C1 segment of cervical spinal cord (tissue), 14 donors: ENCODE measurements at regions not wholly inside any gene's neighbourhood (a gene's known extent, or its start where the extent isn't known, plus 50 kb on each side); places are given as distances from the start of the nearest gene placed in this dataset.

Source experiments
- DNase-seq, 14 donors: peaks; one replicate each; lab custom pipeline; 2025; lab: John Stamatoyannopoulos, UW

DNA sequence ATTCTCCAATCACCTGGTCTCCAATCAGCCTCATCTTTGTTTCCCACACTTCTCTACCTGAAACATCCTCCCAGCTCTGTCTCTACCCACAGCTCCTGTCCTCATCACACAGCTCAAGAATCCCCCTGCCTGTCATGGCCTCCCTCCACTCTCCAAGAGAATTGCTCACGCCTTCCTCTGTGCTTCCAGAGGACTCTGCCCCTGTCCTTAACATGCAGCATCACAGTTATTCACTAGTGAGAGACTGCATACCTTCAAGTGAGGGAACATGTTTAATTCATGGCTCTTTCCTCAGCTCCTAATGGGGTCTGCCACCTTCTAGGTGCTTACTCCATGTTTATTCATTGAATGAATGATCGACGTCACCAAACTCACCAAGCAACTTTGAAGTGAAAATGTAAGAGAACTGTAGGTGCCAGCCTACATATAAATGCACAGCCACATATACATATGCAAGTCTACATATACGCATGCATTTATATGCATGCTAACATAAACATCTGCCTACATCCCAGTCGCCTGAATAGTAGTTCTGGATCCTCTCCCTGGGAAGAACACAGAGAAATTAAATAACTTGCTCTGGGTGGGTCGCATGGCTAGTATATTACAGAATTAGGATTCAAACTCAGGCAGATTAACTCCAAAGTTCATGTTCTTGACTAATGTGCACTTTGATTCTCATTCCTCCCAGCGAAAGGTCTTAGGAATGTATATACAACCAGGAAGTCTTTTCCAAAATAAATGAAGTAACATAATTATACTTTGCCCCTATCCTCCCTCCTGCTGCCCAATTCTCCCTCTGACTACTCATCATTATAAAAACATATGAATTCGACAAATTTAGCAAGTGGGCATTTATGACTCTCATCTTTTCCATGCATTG, 295.6 kb downstream of the MAFB start:
- DNase-seq: no peak

DNA sequence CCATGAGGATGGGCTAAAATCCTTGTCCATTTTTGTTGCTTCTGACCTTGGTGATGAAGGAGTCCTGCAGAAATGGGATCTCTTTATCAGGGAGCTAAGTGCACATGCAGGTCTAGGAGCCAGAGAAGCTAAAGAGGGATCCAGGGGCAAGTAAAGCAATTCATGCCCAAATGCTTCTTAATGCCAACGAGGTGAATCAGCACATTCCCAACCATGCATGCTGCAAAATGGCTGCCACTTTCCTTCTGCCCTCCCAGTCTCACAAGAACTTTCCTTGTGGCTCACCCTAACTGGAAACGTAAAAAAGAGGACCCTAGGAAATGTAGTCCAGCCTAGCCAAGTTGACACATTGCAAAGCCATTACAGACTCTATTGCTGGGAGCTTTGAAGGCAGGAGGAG, 298.4 kb downstream of the MAFB start:
- DNase-seq: no peak

DNA sequence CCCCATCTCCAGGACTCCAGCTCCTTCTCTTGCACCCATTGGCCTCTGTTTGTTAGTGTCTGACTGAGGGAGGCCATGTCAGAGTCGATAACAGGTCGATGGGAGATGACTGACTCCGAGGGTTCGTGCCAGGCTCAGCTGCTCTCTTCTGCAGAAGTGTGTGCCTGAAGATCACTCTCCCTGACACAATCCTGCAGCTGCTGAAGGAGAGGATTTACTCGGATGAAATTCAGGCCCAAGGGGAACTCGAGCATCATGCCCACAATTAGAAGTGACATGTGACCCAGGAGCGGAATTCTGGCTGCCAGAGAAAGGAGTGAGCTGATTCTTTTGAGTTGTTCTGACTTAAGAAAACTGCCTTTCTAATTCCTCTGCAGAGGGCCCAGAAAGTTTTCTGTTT, 318.2 kb downstream of the MAFB start:
- DNase-seq: no peak

DNA sequence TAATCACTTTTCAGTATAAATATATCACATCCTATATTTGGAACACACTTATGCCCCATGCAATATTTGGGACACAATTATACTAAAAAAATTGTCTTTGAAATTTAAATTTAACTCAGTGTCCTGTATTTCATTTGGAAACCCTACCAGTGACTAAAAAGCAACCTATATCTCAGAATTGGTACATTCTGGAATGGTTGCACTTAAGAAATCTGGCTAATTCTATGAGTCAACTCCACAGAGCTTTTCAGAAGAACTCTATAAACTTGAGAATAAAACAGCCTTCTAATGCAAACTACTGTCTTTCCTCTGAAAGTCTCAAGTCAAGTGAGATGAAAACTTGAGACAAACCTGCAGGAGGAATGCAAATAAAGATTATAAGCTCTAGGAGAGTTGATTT, 320.2 kb downstream of the MAFB start:
- DNase-seq: no peak

DNA sequence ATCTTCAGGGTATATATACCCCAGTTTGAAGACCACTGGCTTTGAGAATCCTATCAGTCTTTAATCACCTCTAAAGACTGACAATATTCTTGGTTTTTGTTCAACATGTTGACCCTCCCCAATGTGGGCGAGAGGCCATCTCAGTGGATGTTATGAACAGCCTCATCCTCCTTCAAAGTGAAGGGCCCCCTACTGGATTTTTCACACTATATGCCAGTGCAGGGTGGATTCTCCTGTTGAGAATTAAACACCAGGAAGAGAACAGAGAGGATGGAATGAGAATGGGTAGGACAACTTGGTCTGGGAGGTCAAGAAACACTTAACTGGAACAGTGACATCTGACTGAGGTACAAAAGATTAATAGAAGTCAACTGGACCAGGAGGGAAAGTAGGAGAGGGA, 327.1 kb downstream of the MAFB start:
- no peak for DNase-seq

DNA sequence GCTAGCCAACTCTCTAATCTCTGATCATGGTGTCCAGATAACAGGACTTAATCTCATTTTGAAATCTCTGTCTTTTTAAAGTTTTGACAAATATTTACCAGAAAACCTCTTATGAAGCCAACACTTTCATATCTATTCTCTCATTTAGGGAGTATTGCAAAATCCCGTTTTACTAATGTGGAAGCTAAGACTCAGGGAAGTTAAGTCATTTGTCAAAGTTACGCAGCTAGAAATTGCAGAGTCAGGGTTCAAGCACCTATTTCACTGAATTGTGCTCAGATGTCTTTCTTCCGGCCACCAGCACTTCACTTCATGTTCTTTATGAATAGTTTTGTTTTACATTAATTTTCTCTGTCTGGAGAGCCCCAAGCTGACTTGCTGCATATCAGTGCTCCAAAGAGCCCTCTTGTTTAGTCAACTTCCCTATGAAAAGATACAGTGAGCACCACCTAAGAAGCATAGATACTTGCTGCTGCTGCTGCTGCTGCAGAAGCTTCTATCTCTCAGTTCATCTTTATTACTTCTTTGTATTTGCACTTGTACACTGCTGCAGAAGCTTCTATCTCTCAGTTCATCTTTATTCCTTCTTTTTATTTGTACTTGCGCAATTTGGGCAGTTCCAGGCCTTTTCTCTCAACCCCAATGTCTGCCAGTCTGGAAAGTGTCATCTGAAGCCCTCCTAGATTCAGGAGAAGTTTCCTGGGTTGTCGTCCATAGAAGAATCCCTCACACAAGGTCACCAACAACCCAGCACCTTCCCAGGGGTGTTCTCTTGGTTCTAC, 329.7 kb downstream of the MAFB start:
- no peak for DNase-seq

DNA sequence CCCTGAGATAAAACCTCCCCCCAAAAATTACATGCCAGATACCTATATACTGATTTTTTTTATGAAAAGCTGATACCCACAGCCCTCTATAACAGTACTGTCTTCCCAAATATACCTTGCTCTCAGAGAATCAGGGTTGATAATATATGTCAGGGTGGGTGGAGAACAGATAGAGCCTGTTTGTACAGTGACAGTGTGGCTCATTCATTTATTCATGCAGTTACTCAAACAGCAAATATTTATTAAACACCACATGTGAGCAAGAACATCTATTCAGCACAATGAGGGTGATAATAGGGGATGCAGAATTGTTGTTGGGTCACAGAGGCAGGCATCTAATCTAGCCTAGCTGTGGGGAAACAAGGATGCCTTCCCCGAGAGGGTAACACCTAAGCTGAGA, 334.2 kb downstream of the MAFB start:
- no peak for DNase-seq

DNA sequence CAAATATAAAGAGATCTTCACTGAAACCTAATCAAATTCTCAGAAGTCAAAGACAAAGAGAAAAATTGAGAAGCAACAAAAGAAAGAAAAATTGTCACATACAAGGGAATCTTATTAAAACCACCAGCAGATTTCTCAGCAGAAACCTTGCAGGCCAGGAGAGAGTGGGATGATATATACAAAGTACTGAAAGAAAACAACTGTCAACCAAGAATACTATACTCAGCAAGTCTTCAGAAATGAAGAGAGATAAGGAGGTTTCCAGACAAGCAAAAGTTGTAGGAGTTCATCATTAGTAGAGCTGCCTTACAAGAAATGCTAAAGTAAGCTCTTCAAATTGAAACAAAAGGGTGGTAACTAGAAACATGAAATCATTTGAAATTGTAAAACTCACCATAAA, 345.6 kb downstream of the MAFB start:
- no peak for DNase-seq

DNA sequence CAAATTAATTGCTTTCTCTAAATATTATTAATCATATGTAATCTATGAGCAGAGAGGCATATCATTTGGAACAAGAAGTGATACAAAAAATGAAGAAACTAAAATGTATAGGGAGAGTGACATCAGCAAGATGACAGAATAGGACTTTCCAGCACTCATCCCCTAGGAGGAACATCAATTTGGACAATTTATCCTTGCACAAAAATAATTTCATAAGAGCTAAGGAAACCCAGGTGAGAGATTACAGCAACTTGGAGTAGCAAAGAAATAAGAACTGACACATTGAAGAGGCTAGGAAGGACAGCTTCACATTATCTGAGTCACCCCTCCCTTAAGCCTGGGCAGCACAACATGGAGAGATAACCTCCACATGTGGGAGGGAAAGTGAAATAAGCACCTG, 347.5 kb downstream of the MAFB start:
- no peak for DNase-seq

DNA sequence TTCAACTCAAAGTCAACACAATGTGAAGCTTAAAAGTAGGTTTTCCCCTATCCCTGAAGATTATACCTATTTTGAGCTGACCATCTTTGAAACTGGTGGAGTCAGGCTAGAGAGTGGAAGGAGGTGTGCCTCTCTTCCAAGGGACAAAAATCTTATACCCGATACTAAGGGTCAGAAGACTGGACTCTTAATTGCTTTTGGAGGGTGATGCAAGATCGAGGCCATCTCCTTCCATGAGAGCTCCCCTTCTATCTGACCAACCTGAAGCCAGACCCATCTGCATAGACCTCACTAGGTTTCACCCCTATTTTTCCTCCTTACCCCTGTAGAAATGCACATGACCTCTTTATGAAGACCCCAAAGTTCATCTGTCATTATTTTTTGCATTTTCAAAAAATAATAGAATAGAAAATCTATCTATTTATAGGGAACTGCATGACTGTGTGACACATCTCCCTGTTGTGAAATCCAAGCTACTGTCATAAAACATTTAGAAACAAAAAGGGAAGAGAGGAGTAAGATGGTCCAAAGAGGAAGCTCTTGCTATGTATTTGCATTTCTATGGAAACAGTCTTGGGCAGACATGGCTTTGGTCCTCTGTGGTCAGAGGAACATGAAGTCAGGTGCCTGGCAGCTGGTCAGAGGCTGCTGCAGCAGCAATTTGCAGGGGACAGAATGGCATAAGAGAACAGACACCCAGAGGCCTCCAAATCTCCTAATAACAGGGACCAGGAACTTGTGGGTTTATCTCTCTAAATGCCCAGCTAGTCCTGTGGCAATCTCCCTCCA, 349.2 kb downstream of the MAFB start:
- DNase-seq: peak in 10 of 14 donors; percentile 4 to 57 (median 18)

DNA sequence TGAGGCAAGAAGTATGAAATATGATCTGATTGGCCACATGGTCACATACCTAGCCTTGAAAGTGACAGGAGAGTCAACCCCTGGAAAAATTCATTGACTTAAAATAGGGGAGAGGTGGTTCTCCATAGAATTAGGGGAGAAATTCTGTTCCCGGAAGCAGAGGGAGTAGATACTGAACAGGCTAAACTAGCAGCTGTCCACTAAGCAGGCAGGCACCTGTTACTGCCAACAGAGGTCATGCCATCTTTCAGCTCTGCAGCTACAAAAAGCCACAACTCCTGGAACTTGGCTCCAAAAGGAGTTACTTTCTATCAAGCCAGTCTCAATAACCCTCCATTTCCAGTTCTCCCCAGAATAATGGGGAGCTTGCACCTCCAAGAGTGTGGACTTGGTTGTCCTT, 352.5 kb downstream of the MAFB start:
- no peak for DNase-seq

DNA sequence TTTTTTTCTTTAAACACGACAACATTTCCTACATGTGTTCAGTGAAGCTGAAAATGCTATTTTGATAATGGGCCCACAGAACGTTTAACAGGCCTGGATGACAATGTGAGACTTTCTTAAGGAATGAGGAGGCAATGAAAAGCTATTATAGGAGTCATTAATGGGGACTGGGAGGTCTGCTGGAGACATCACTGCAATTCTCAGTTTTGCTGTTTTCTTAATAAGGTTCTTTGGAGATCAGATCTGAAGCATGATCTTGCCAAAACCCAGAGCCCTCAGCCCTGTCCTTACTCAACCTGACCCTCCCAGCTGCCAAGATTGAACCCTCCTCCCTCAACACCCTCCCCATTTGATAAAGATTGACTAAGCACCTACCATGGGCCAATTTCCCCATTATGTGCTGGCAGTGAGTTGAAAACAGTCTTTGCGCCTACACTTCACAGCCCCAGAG, 353.1 kb downstream of the MAFB start:
- no peak for DNase-seq

DNA sequence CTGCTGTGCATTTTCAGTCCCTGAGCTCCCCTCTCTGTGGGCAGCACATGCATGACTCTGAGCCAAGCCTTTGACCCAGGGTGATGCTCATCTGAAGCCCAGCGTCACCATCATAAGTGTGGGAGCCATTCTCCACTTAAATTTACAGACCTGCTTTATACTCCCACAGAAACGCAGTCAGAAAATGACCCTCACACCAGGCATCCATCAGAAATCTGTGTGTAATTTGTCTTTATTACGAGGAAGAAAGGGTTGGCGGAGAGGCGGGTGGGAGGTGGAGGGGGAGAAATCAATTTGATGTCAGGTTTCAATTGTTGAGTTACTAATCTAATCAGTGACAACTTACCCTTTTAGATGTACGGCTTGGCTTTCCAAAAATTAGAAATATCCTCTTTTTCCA, 353.6 kb downstream of the MAFB start:
- DNase-seq: no peak

DNA sequence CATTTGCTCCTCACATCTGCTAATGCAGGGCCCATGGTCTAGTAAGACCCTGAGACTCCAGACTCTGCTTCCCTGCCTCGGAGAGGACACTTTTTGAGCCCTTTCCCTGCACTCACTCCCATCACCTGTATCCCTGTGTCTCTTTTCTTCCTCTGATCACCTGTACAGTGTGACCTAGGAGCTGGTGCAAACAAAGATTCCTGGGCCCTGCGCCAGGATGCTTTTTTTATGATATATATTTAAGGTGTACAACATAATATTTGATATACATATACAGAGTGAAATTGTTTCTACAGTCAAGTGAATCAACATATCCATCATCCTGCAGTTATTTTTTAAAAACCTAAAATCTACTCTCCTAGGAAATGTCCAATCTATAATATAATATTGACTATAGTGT, 355.4 kb downstream of the MAFB start:
- DNase-seq: no peak

DNA sequence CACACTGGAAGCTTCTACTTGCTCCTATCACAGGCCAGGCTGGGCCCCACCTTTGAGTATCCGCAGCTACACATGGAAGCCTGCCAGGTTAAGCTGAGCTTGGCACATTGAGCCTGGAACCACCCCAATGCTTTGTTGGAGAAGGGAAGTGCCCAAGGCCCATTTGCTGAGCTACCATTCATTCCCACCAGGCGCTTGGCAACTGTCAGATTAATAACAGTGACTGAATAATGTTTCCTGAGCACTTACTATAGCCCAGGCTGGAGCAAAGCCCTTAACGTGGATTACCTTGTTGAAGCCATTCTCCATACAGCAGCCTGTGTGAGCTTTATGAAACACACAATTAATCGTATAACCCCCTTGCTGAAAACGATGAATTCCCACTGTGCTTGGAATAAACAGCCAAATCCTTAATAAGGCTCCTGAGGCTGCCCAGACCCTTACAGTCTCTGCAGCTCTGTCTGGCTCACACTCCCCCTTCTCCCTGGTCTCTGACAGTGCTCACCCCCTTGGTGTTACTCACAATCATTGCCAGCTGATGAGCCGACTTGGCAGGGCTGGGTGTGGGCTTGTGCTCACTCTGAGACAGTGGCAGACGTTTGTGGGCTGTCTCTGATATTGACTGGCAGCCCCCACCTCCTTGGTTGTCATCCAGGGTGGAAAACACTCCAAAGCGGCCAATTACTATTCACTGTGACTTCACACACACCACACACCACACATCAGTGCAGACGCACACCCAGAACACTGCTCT, 357.1 kb downstream of the MAFB start:
- DNase-seq: no peak

DNA sequence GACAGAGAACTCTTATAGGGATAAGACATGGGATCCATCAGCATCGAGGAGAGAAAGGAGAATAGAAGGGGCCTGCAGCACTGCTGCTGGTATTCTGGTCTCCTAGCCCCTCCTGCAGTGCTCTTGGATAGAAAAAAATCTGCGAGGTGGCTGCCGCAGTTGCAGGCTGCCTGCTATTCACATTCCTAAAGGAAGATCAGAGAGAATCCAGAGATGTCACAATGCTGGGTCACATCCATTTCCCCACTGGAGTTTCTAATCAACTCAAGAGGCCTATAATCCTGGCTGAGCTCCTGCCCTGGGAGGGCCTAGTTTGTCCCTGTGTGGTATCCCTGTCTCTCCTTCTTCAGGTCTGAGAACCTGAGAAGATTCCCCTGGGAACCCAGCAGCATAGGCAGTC, 357.8 kb downstream of the MAFB start:
- no peak for DNase-seq

DNA sequence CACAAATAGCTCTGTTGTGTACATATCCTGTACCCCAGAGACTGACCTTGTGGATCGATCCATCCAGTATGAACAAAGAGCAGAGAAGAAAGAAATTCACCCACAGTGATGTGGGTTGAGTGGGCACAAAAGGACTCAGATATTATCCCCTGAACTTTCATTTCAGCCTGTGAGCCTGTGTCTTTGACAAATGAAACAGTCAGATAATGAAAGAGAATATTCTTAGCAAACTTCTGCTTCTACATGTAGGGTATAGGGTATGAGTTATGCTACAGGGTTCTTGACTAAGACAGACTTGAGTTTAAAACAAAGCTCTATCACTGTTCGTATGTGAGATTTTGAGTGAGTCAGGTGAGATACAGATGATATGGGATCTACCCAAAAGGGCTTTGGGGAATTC, 359.7 kb downstream of the MAFB start:
- no peak for DNase-seq

DNA sequence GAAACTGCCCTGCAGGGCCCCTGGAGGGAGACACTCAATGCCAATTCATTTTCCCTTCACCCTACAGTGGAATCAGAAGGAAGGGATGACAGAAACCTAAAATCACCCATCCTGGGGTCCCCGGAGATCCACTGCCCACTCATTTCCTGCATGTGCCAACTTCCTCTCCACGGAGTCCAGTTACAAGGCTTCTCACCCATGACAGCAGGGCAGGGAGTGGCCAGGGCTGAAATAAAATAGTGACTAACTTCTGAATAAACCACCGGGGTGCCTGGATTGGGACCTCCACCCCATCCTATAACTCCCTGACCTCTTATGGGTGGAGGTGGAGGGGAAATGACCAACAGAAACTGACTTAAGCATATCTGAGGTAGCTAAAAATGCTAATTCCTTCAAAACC, 362.3 kb downstream of the MAFB start:
- DNase-seq: no peak

DNA sequence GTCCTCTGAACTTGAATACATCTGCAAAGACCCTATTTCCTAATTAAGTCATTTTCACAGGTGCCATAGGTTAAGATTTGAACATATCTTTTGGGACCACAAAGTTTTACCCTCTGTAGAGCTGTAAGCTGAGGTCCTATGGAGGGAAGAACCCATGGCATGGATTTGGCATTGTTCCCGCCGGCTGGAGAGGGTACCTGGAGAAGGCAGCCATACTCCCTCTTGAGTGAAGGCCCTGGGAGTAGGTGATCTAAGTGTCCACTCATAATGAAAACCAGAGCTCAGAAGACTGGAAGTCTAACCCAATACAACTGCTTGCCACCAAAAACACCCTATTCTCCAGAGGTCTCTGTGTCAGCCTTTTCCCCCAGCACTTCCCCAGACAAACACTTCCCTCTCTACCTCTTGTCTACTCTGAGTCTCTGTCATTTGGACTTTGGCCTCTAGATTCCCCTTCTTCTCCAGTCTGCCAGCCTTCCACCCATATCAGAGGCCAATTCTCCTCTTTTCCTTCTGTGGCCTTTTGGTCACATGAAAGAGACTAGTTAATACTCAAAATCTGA, 363.9 kb downstream of the MAFB start:
- no peak for DNase-seq

DNA sequence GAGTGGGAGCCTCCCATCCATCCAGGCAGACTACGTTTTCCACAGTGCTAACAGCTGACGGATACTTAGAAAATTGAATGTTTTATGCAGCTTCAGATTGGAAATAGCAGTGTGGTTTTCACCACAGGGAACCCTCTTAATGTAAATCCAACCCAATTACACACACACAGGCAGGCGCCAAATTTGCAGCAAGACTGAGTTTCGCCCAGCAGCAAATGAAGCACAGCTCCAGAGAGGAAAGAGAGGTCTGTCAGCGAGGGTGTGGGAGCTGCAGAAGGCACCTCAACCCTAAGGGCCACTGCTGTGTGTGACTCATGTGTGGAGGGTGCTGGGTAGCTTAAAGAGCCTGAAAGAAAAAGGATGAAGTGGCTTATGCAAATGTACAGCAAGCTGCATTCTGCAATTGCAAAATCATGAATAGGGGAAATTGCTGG, 365.7 kb downstream of the MAFB start:
- DNase-seq: no peak

DNA sequence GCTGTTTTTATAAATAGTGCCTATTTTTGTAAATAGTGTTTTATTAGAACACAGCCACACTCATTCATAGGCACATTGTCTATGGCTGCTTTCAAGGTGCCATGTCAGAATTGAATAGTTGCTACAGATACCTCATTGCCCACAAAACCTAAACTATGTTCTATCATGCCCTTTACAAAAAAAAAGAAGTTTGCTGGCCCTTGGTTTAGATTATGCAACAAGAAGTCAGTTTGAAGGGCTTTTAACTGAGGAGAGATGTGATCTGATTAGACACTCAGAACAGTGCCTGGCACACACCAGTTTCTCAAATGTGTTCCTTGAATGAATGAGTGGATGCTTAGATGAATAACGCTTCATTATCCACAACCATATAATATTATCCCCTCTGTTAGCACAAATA, 366.1 kb downstream of the MAFB start:
- no peak for DNase-seq
